ENCODE measurements at regions not wholly inside any gene's neighbourhood (a gene's known extent, or its start where the extent isn't known, plus 50 kb on each side); places are given as distances from the start of the nearest gene placed in this dataset.
"Not testable (repeated sequence)": the region's sequence is repeated elsewhere in the genome, so short reads cannot be mapped to it uniquely, and the experiment has no call there.

DNA sequence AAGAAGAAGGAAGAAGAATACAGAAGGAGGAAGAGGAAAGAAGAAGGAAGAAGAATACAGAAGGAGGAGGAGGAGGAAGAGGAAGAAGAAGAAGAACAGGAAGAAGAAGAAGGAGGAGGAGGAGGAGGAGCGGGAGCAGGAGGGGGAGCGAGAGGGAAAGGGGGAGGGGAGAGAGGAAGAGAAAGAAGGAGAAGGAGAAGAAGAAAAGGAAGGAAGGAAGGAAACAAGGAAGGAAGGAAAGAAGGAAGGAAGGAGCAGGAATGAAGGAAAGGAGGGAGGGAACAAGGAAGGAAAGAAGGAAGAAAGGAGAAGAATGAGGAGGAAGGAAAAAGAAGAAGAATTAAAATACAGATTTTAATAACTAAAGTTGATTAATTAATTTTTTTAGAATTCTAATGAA lies 82.5 kb upstream of the PTPN13 start:
- H3K4me3 ChIP-seq (ENCODE audit: low read depth, low read length), result no peak overlapping the region
- CTCF ChIA-PET, result interaction anchor here (0.7 kb wide), 1 partner anchor 449 kb away, joined by 3 read pairs; no protein-coding TSS in a partner anchor

DNA sequence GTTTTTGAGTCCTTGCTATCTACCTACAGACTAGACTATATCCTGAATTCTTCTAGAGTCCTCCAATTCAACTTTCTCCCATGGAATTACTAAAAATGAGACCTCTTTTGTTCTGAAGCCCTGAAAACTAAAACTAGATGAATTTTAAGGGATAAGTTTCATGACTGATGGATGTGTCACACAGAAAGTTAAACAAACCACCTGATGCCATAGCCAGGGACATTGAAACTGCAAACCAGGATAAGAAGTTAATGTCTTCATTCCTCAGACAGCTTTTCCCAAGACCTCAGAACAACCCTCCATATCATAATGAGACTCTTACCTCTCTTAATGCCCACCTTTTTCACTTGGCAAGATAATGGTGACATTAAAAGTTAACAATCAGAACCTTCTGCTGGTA lies 81.5 kb upstream of the PTPN13 start:
- H3K36me3 ChIP-seq (ENCODE audit: control insufficient read depth, insufficient read depth, low read length), result no peaks in the 10 kb centered on the region
- no peak for DNase-seq (ENCODE audit: low read depth)
- CTCF ChIA-PET, result no interaction called here
- POLR2A ChIA-PET, result no interaction called here
- H3K4me3 ChIP-seq (ENCODE audit: low read depth, low read length), result no peak overlapping the region
- no peaks in the 10 kb centered on the region for H3K27me3 ChIP-seq (ENCODE audit: control insufficient read depth, insufficient read depth, low read length)
- TF ChIP-seq, protein P1, sequence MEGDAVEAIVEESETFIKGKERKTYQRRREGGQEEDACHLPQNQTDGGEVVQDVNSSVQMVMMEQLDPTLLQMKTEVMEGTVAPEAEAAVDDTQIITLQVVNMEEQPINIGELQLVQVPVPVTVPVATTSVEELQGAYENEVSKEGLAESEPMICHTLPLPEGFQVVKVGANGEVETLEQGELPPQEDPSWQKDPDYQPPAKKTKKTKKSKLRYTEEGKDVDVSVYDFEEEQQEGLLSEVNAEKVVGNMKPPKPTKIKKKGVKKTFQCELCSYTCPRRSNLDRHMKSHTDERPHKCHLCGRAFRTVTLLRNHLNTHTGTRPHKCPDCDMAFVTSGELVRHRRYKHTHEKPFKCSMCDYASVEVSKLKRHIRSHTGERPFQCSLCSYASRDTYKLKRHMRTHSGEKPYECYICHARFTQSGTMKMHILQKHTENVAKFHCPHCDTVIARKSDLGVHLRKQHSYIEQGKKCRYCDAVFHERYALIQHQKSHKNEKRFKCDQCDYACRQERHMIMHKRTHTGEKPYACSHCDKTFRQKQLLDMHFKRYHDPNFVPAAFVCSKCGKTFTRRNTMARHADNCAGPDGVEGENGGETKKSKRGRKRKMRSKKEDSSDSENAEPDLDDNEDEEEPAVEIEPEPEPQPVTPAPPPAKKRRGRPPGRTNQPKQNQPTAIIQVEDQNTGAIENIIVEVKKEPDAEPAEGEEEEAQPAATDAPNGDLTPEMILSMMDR (IDR thresholded peaks at IDR 0.05; ENCODE audit: insufficient read depth, low read depth, low read length), result no peak

More for the DNA sequence above, 82.5 kb upstream of the PTPN13 start:
- POLR2A ChIA-PET, result no interaction called here
- TF ChIP-seq, protein P1 (IDR thresholded peaks at IDR 0.05; ENCODE audit: insufficient read depth, low read depth, low read length), result no peak
- no peak for DNase-seq (ENCODE audit: low read depth)
- H3K27me3 ChIP-seq (ENCODE audit: control insufficient read depth, insufficient read depth, low read length), result no peaks in the 10 kb centered on the region
- no peaks in the 10 kb centered on the region for H3K36me3 ChIP-seq (ENCODE audit: control insufficient read depth, insufficient read depth, low read length)

DNA sequence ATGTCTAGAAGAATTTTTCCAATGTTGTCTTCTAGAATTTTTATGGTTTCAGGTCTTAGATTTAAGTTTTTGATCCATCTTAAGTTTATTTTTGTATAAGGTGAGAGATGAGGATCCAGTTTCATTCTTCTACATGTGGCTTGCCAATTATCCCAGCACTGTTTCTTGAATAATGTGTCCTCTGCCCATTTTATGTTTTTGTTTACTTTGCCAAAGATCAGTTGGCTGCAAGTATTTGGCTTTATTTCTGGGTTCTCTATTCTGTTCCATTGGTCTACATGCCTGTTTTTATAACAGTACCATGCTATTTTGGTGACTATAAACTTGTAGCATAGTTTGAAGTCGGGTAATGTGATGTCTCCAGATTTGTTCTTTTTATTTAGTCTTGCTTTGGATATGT lies 78.2 kb upstream of the PTPN13 start:
- H3K36me3 ChIP-seq (ENCODE audit: control insufficient read depth, insufficient read depth, low read length); CTCF ChIA-PET; H3K4me3 ChIP-seq (ENCODE audit: low read depth, low read length); POLR2A ChIA-PET; DNase-seq (ENCODE audit: low read depth); H3K27me3 ChIP-seq (ENCODE audit: control insufficient read depth, insufficient read depth, low read length): not testable (repeated sequence)

DNA sequence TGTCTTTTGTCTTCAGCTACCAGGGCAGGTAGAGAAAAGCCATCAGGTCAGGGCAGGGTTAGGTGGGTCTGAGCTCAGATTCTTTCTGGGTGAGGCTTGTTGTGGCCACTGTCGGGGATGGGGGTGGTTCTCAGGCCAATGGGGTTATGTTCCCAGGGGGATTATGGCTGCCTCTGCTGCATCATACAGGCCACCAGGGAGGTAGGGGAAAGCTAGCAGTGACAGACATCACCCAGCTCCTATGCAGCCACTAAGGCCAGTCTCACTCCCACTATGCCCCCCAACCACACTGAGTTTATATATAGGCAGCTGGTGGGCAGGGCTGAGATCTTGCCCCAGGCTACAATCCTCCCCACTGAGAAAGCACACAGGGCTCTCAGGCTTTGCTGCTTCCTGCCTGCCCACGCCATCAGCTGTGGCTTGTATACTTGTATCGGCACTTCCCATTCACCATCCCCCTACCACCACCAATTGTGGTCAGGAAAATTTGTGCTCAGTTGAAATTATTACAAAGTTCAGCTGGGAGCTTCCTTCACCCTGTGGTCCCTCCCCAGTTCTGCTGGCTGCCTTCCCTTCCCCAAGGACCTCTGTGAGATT lies 72.6 kb upstream of the PTPN13 start:
- H3K4me3 ChIP-seq (ENCODE audit: low read depth, low read length), result no peak overlapping the region
- H3K27me3 ChIP-seq (ENCODE audit: control insufficient read depth, insufficient read depth, low read length), result no peaks in the 10 kb centered on the region
- ChIA-PET CTCF (interaction anchor here (1.4 to 4.0 kb wide), 3 partner anchors 22 to 376 kb away, joined by 3 to 16 read pairs (median 5); no protein-coding TSS in a partner anchor), POLR2A (no interaction called here)
- no peak for DNase-seq (ENCODE audit: low read depth)
- TF ChIP-seq, protein P1 (IDR thresholded peaks at IDR 0.05; ENCODE audit: insufficient read depth, low read depth, low read length), result no peak
- H3K36me3 ChIP-seq (ENCODE audit: control insufficient read depth, insufficient read depth, low read length), result no peaks in the 10 kb centered on the region

DNA sequence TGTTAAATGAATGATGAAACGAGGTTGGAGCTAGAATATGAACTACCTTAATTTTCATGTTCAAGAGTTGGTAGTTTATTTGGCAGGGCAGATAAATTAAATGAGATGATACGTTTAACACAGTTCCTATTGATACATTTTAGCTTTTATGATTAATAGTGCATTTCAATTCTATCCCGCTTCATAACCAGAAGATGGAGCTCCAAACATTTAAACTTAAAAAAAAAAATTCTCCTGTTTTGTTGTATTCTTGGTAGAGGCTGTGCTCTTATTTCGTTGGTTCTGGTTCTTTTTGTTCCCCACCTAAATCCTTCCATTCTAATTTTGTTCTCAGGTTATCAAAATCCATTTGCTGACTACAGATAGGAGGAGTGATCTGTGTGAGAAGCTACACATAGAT lies 71.8 kb upstream of the PTPN13 start:
- no peak overlapping the region for H3K4me3 ChIP-seq (ENCODE audit: low read depth, low read length)
- no peak for DNase-seq (ENCODE audit: low read depth)
- CTCF ChIA-PET, result interaction anchor here (1.1 to 4.0 kb wide), 5 partner anchors 16 to 375 kb away, joined by 3 to 16 read pairs (median 5); no protein-coding TSS in a partner anchor
- H3K36me3 ChIP-seq (ENCODE audit: control insufficient read depth, insufficient read depth, low read length), result no peaks in the 10 kb centered on the region
- H3K27me3 ChIP-seq (ENCODE audit: control insufficient read depth, insufficient read depth, low read length), result no peaks in the 10 kb centered on the region
- POLR2A ChIA-PET, result no interaction called here
- TF ChIP-seq, protein P1 (IDR thresholded peaks at IDR 0.05; ENCODE audit: insufficient read depth, low read depth, low read length), result no peak; the same call in 1 of the 2 replicates

DNA sequence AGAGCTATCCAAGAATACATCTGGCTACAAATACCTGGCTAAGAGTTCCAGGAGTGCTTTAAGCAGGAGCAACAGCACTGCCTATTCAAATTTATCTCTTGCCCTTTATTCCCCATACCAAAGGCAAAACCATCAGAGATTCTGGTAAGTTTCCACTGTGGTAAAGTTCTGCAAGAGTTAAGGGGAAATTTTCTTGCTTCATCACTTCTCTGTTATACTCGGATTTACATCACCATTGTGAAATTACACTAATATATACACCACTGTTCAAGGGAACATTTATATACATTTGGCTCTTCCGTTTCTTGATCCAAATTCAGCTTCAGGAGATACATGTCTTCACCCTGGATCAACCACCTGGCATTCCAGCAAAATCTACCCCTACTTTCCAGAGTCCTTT lies 70.8 kb upstream of the PTPN13 start:
- Histone ChIP-seq H3K4me3 (ENCODE audit: low read depth, low read length) (no peak overlapping the region), H3K27me3 (ENCODE audit: control insufficient read depth, insufficient read depth, low read length) (no peaks in the 10 kb centered on the region), H3K36me3 (ENCODE audit: control insufficient read depth, insufficient read depth, low read length) (no peaks in the 10 kb centered on the region)
- ChIA-PET CTCF (interaction anchor here (1.1 to 1.8 kb wide), 3 partner anchors 15 to 374 kb away, joined by 3 to 6 read pairs (median 5); no protein-coding TSS in a partner anchor), POLR2A (no interaction called here)
- TF ChIP-seq, protein P1 (IDR thresholded peaks at IDR 0.05; ENCODE audit: insufficient read depth, low read depth, low read length), result no peak
- DNase-seq (ENCODE audit: low read depth), result no peak

DNA sequence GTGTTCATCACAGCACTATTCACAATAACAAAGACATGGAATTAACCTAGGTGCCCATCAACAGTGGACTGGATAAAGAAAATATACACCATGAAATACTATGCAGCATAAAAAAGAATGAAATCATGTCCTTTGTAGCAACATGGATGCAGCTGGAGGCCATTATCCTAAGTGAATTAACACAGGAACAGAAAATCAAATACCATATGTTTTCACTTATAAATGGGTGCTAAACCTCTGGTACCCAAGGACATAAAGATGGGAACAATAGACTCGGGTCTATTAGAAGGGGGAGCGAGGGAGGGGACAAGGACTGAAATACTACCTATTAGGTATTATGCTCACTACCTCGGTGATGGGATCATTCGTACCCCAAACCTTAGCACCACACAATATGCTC lies 66.4 kb upstream of the PTPN13 start:
- H3K36me3 ChIP-seq (ENCODE audit: control insufficient read depth, insufficient read depth, low read length); DNase-seq (ENCODE audit: low read depth); CTCF ChIA-PET; H3K4me3 ChIP-seq (ENCODE audit: low read depth, low read length); POLR2A ChIA-PET; H3K27me3 ChIP-seq (ENCODE audit: control insufficient read depth, insufficient read depth, low read length): not testable (repeated sequence)

Measured in BJ (cell line).